Naive thymus-derived CD8-positive, alpha-beta T cell (primary cell): ENCODE measurements at regions not wholly inside any gene's neighbourhood (a gene's known extent, or its start where the extent isn't known, plus 50 kb on each side); places are given as distances from the start of the nearest gene placed in this dataset.

Experiments
- ATAC-seq, 2 donors: fragments of 150-1000 bp; cut with Tn5 transposase in 1 of 2; sonication (Bioruptor Pico), chemical (Tn5 transposase) in 1 of 2; 1 replicate in 1 of 2; 2 replicates in 1 of 2; pipeline ENCODE4 v1.10.0; 2021; ENCODE audit warnings: mild to moderate bottlenecking in 2 of 2, moderate library complexity in 2 of 2
- POLR2A ChIA-PET: fragments of 350-600 bp; sonication (Branson Sonifier 250); formaldehyde crosslinking; loops from one replicate; lab custom pipeline; 2021; ENCODE audit warnings: antibody characterized with exemption; lab: Charles Lee
- DNase-seq, 10 donors: peaks; one replicate each; pipeline versions ENCODE4 v3.0.0 to v3.0.0-alpha.2; 2020 to 2022
- H3K27ac Mint-ChIP-seq, 10 donors: one replicate each; pipeline ENCODE4 v1.8.0; 2020 to 2022; ENCODE audit warnings: mild to moderate bottlenecking in 10 of 10, mixed read lengths in 10 of 10, moderate library complexity in 4 of 10, inconsistent platforms in 1 of 10
- H3K27me3 Mint-ChIP-seq, 5 donors: one replicate each; pipeline ENCODE4 v1.8.0; 2021 to 2022; ENCODE audit warnings: mixed read lengths in 5 of 5
- H3K36me3 Mint-ChIP-seq, 3 donors: one replicate each; pipeline ENCODE4 v1.8.0; 2020 to 2022; ENCODE audit warnings: mixed read lengths in 3 of 3, mild to moderate bottlenecking in 2 of 3, inconsistent platforms in 1 of 3
- H3K4me1 Mint-ChIP-seq, 4 donors: one replicate each; pipeline ENCODE4 v1.8.0; 2021 to 2022; ENCODE audit warnings: mixed read lengths in 4 of 4
- H3K4me3 Mint-ChIP-seq, 10 donors: one replicate each; pipeline ENCODE4 v1.8.0; 2020 to 2022; ENCODE audit warnings: mild to moderate bottlenecking in 10 of 10, mixed read lengths in 10 of 10, moderate library complexity in 6 of 10, inconsistent platforms in 1 of 10
- H3K9me3 Mint-ChIP-seq, 9 donors: one replicate each; pipeline ENCODE4 v1.8.0; 2020 to 2022; ENCODE audit warnings: mixed read lengths in 9 of 9, mild to moderate bottlenecking in 3 of 9, inconsistent platforms in 1 of 9, moderate library complexity in 1 of 9

- H3K4me3 Mint-ChIP-seq = no peak overlapping the region
- DNase-seq (no peak), ATAC-seq (no peak)
- H3K27ac Mint-ChIP-seq = no peak overlapping the region
- H3K27me3 Mint-ChIP-seq = peaks cover 8 to 38% (median 18%) of the 10 kb centered on the region in 5 donors
- peaks cover 0 to 14% (median 6%) of the 10 kb centered on the region in 9 donors for H3K9me3 Mint-ChIP-seq
- no peaks in the 10 kb centered on the region for H3K4me1 Mint-ChIP-seq
- POLR2A ChIA-PET = no interaction called here
- peaks cover 0 to 8% (median 2%) of the 10 kb centered on the region in 3 donors for H3K36me3 Mint-ChIP-seq
Observed at GRCh38 chr3:115503394-115503793, 119.9 kb upstream of the GAP43 start.

DNA sequence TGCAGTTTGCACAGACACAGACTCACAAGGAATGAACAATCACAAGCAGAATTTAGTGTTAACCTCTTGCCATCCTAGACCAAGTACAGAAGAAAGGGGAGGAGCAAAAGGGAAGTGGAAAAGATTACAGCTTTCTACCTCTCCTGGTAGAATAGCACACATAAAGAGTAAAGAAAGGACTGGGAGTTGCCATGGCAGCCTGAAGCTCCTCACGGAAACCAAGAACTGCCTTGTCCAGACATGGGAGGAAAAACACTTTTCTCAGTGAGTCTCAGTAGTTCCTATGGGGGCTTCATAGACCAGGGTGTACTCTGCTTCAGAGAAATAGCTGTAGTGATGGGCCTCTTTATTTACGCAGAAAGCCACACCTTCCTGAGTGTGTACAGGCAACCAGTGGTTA, 114.7 kb upstream of the GAP43 start:
- H3K9me3 Mint-ChIP-seq = peaks cover 0 to 14% (median 6%) of the 10 kb centered on the region in 9 donors
- POLR2A ChIA-PET = no interaction called here
- no peak for ATAC-seq
- peaks cover 0 to 8% (median 2%) of the 10 kb centered on the region in 3 donors for H3K36me3 Mint-ChIP-seq
- H3K4me3 Mint-ChIP-seq = no peak overlapping the region
- H3K27me3 Mint-ChIP-seq = peaks cover 32 to 60% (median 41%) of the 10 kb centered on the region in 5 donors
- H3K4me1 Mint-ChIP-seq = peaks cover 8 to 21% (median 13%) of the 10 kb centered on the region in 4 donors
- peak overlapping the region in 1 of 10 donors; percentile 3 for H3K27ac Mint-ChIP-seq
- DNase-seq = no peak

- POLR2A ChIA-PET = no interaction called here
- H3K27ac Mint-ChIP-seq = peak overlapping the region in 6 of 10 donors; percentile 16 to 86 (median 50)
Observed at GRCh38 chr3:115512565-115513415, 110.5 kb upstream of the GAP43 start.

DNA sequence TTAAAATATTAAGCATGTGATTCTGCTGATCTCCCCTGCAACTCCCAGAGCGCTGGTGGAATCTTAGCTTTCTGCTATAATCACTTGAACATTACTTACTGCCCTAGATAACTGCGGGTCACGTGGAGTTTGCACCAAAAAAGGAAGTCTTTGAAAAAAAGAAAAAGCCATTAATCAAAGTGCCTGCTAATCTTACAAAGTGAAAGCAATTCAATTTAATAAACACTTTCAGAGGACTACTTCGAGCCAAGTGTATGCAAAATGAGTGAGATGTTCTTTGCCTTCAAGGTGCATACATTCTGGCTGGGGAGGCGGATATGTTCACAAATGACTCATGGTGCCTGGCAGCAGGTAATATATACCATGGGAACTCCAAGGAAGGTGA, 109.9 kb upstream of the GAP43 start:
- Mint-ChIP-seq H3K9me3 (peaks cover 0 to 3% (median 0%) of the 10 kb centered on the region in 9 donors), H3K27me3 (peaks cover 34 to 74% (median 37%) of the 10 kb centered on the region in 5 donors), H3K4me1 (peaks cover 11 to 25% (median 15%) of the 10 kb centered on the region in 4 donors), H3K4me3 (peak overlapping the region; percentile 83 to 96 (median 92)), H3K27ac (peak overlapping the region in 4 of 10 donors; percentile 15 to 86 (median 62)), H3K36me3 (no peaks in the 10 kb centered on the region)
- ATAC-seq (peak; percentile 65 to 72), DNase-seq (peak in 4 of 10 donors; percentile 3 to 39 (median 18))
- POLR2A ChIA-PET = no interaction called here

More at GRCh38 chr3:115512565-115513415, 110.5 kb upstream of the GAP43 start:
- ATAC-seq (peak; percentile 61 to 69), DNase-seq (peak in 3 of 10 donors; percentile 1 to 6 (median 2))
- no peaks in the 10 kb centered on the region for H3K36me3 Mint-ChIP-seq
- peaks cover 34 to 73% (median 39%) of the 10 kb centered on the region in 5 donors for H3K27me3 Mint-ChIP-seq
- H3K4me1 Mint-ChIP-seq = peaks cover 11 to 25% (median 15%) of the 10 kb centered on the region in 4 donors
- peaks cover 0 to 3% (median 0%) of the 10 kb centered on the region in 9 donors for H3K9me3 Mint-ChIP-seq
- H3K4me3 Mint-ChIP-seq = peak overlapping the region; percentile 83 to 96 (median 92)

DNA sequence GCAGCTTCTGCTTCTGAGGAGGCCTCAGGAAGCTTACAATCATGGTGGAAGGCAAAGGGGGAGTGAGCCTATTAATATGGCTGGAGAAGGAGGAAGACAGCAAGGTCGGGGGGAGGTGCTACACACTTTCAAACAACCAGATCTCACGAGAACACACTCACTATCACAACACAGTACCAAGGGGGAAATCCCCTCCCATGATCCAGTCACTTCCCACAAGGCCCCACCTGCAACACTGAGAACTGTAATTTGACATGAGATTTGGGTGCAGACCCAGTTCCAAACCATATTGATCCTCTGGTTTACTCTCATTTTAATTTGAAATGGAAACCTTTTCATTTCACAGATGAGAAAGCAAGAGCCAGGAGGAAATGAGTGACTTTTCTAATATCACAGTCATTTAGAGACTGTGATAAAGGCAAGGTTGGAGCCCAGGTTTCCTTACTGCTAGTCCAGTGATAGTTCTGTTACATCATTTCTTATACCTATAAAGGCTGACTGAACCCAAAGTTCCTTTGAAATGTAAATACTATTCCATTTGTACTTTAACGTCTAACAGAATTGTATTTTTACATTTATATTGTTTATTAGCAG, 105.8 kb upstream of the GAP43 start:
- Mint-ChIP-seq H3K27me3 (peaks cover 17 to 50% (median 25%) of the 10 kb centered on the region in 5 donors), H3K9me3 (peaks cover 0 to 3% (median 0%) of the 10 kb centered on the region in 9 donors), H3K4me3 (no peak overlapping the region), H3K36me3 (no peaks in the 10 kb centered on the region), H3K27ac (no peak overlapping the region), H3K4me1 (peaks cover 4 to 14% (median 10%) of the 10 kb centered on the region in 4 donors)
- no peak for DNase-seq
- POLR2A ChIA-PET = no interaction called here
- ATAC-seq = no peak

DNA sequence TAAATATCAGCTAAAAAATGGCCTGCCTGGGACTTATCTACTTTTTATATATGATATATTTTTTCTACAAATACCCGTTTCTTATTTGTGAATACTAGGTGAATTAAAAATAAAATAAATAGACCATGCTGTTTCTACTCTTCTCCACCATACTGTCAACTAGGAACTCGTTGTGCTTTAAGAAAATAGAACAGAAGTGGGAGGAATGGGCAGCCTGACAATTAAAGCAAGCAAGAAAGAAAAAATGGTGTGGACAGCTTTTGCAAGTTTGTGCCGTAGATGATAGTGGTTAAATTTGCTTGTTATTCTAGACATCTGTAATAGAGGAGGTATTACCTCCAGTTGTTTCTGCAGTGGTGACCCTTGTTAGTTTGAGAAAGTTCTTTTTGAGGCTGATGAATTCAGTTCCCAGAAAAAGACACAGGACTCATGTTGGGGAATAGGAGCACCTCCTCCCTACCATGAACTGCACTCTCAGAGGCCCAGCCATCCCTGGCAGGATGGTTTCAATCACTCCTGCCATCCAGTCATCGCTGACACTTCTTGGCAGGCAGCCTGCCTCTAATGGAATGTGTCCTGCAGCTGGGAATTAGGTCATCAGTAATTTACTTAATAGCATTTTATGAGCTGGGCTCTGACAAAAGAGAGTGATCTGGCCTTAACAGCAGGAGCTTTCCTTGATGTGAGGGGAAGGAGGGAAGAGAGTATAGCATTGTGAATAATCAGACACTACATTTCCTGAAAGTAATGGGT, 105.0 kb upstream of the GAP43 start:
- H3K27me3 Mint-ChIP-seq = peaks cover 13 to 43% (median 19%) of the 10 kb centered on the region in 5 donors
- POLR2A ChIA-PET = no interaction called here
- DNase-seq = no peak
- H3K27ac Mint-ChIP-seq = no peak overlapping the region
- peaks cover 4 to 7% (median 4%) of the 10 kb centered on the region in 4 donors for H3K4me1 Mint-ChIP-seq
- ATAC-seq = no peak
- no peak overlapping the region for H3K4me3 Mint-ChIP-seq
- no peaks in the 10 kb centered on the region for H3K36me3 Mint-ChIP-seq
- peaks cover 0 to 3% (median 0%) of the 10 kb centered on the region in 9 donors for H3K9me3 Mint-ChIP-seq

GRCh38 chr3:115520241-115520640, 103.1 kb upstream of the GAP43 start:
- peaks cover 0 to 3% (median 0%) of the 10 kb centered on the region in 9 donors for H3K9me3 Mint-ChIP-seq
- peaks cover 6 to 29% (median 15%) of the 10 kb centered on the region in 5 donors for H3K27me3 Mint-ChIP-seq
- ATAC-seq (no peak), DNase-seq (no peak)
- POLR2A ChIA-PET = no interaction called here
- no peaks in the 10 kb centered on the region for H3K4me1 Mint-ChIP-seq
- H3K27ac Mint-ChIP-seq = no peak overlapping the region
- H3K36me3 Mint-ChIP-seq = no peaks in the 10 kb centered on the region
- no peak overlapping the region for H3K4me3 Mint-ChIP-seq

DNA sequence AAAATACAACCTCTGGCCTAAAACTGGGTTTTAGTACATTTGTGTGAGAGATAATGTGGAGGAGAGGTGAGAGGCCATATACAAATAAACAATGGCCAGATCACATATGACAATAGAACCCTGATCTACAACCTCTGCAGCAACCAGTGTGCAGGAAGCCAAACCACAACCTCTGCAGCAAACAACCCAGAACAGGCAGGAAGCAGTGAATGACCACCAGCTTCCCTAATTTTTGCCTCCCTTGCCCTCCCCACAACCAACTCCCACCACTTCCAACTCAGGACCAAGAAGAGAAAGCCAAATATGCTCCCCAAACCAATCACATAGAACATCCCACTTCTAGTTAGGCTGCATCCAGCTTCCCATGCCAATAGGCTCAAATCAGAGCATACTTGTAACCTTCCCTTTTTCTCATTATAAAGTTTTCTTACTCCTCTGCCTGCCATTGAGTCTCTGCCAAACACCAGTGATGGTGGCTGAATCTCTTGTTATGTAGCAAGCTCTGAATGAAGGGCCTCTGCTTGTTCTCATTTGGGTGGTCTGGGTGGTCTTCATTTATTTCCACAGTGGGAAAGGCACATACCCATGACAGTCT, 102.6 kb upstream of the GAP43 start:
- Mint-ChIP-seq H3K27ac (no peak overlapping the region), H3K4me1 (no peaks in the 10 kb centered on the region)
- POLR2A ChIA-PET = no interaction called here

DNA sequence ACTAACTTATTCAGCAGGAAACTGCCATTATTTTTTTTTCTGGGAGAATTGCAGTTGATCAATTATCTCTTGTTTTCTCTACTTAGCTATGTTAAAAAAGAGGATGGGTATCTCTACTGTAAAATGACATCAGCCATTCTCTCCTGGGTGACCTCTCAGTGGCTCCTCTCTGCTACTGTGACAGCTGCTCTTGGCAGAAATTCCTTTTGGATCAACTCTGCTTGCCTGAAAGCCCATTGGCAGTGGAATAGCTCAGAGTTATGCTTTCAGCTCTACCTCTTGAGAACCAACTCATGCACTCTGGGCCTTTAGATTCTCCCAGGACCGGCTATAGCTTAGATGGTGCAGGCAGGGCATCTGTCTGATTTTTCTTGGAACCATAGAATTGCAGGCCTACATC, 99.9 kb upstream of the GAP43 start:
- Mint-ChIP-seq H3K9me3 (no peaks in the 10 kb centered on the region), H3K27ac (no peak overlapping the region), H3K36me3 (no peaks in the 10 kb centered on the region), H3K4me3 (no peak overlapping the region), H3K27me3 (peaks cover 3 to 21% (median 6%) of the 10 kb centered on the region in 5 donors), H3K4me1 (no peaks in the 10 kb centered on the region)
- no peak for ATAC-seq
- POLR2A ChIA-PET = no interaction called here
- DNase-seq = no peak

More for the DNA sequence above, 102.6 kb upstream of the GAP43 start:
- no peak overlapping the region for H3K4me3 Mint-ChIP-seq
- no peak for ATAC-seq
- no peaks in the 10 kb centered on the region for H3K36me3 Mint-ChIP-seq
- no peak for DNase-seq
- H3K9me3 Mint-ChIP-seq = peaks cover 0 to 3% (median 0%) of the 10 kb centered on the region in 9 donors
- H3K27me3 Mint-ChIP-seq = peaks cover 6 to 29% (median 10%) of the 10 kb centered on the region in 5 donors

DNA sequence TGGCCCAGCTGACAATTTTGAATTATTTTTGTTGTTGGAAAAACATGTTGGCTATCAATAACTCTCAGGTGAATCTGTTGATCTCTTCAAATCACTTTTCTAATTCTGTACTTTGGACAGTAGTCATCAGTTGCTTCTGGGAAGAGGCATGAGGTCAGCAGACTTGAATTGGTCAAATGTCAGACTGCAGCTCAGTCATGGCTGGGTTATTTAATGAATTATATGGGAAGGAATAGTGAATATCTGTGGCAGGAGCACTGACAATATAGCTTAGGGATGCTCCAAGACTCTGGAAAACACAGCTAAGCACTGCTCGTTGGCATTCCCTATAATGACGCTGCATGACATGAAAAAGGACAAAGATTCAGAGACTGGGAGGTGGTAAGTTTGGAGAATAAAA, 98.8 kb upstream of the GAP43 start:
- Mint-ChIP-seq H3K4me1 (no peaks in the 10 kb centered on the region), H3K27me3 (peaks cover 0 to 14% (median 5%) of the 10 kb centered on the region in 5 donors), H3K9me3 (no peaks in the 10 kb centered on the region), H3K4me3 (no peak overlapping the region), H3K36me3 (no peaks in the 10 kb centered on the region), H3K27ac (no peak overlapping the region)
- no peak for ATAC-seq
- POLR2A ChIA-PET = no interaction called here
- DNase-seq = no peak

DNA sequence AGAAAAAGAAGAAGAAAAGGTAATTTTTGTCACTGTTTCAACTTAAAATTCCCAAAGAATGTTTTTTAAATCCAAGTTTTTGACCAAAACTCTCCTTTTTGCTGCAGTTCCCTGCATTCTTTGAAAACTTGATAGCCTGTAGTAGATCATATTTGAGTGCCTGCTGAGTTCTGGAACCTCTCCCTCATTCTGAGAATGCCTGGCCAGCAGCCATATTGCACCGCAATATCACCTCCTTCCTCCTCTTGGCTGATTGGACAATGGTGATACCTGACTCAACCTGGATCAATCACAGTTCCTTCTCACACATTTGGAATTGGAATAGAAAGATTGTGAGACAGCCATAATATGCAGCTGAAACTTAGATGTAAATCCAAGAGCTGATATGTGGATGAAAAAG, 97.6 kb upstream of the GAP43 start:
- H3K9me3 Mint-ChIP-seq = peaks cover 0 to 2% (median 0%) of the 10 kb centered on the region in 9 donors
- no peaks in the 10 kb centered on the region for H3K4me1 Mint-ChIP-seq
- no peak overlapping the region for H3K4me3 Mint-ChIP-seq
- H3K27me3 Mint-ChIP-seq = peaks cover 0 to 18% (median 8%) of the 10 kb centered on the region in 5 donors
- ATAC-seq (no peak), DNase-seq (no peak)
- no peak overlapping the region for H3K27ac Mint-ChIP-seq
- POLR2A ChIA-PET = no interaction called here
- no peaks in the 10 kb centered on the region for H3K36me3 Mint-ChIP-seq

GRCh38 chr3:115533218-115533617, 90.1 kb upstream of the GAP43 start:
- no peak for ATAC-seq
- POLR2A ChIA-PET = no interaction called here
- H3K27ac Mint-ChIP-seq = no peak overlapping the region

More at GRCh38 chr3:115533218-115533617, 90.1 kb upstream of the GAP43 start:
- Mint-ChIP-seq H3K9me3 (peaks cover 0 to 14% (median 8%) of the 10 kb centered on the region in 9 donors), H3K27me3 (peaks cover 14 to 63% (median 16%) of the 10 kb centered on the region in 5 donors), H3K4me1 (no peaks in the 10 kb centered on the region), H3K4me3 (no peak overlapping the region), H3K36me3 (no peaks in the 10 kb centered on the region)
- DNase-seq = no peak
